COLO829 (cell line): ENCODE measurements at regions not wholly inside any gene's neighbourhood (a gene's known extent, or its start where the extent isn't known, plus 50 kb on each side); places are given as distances from the start of the nearest gene placed in this dataset.

Experiments used
- DNase-seq: peaks from one replicate; pipeline ENCODE4 v3.0.0; 2012; ENCODE audit warnings: low spot score

DNA sequence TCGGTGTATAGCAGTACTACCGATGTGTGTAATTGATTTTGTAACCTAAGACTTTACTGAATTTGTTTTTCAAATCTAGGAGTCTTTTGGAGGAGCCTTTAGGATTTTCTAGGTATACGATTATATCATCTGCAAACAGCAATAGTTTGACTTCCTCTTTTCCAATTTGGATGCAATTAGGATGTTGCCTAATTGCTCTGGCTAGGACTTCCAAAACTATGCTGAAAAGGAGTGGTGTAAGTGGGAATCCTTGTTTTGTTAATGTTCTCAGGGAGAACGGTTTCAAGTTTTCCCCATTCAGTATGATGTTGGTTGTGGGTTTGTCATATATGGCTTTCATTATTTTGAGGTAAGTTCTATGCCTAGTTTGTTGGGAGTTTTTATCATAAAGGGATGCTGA lies 171.6 kb upstream of the PDE3A start:
- no peak for DNase-seq

DNA sequence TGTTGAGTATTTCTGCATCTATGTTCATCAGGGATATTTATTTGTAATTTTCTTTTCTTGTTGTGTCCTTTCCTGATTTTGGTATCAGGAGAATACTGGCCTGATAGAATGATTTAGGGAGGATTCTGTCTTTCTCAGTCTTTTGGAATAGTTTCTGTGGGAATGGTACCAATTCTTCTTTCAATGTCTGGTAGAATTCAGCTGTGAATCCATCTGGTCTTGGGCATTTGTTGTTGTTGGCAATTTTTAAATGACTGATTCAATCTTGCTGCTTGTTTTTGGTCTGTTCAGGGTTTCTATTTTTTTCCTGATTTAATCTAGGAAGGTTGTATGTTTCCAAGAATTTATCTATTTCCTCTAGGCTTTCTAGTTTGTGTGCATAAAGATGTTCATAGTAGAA lies 170.9 kb upstream of the PDE3A start:
- DNase-seq: no peak

DNA sequence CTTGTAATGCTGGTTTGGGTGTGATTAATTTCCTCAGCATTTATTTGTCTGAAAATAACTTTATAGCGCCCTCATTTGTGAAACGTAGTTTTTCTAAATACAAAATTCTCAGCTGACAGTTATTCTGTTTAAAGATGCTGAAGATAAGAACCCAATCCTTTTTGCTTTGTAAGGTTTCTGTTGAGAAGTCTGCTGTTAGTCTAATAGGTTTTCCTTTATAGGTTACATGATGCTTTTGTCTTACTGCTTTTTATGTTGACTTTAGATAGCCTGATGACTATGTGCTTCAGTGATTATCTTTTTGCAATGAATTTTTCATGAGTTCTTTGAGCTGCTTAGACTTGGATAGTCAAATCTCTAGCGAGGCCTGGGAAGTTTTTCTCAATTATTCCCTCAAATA lies 168.6 kb upstream of the PDE3A start:
- no peak for DNase-seq

DNA sequence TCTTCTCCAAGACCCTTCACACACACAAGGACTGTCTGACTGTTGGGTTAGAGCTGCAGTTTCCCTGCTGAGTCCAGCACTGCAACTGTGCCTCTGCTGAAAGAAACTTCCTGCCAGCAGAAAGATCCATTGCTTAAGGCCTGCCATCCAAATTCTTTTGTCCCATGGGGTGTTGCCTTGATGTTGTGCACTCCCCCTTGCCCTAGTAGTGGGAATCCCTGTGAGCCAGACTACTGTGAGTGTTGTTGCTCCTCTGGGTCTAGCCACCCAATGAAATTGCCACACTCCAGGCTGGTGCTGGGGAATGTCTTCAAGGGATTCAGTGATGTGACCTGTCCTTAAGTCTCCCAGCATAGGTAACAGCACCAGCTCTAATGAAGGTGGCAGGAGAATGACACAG lies 166.6 kb upstream of the PDE3A start:
- no peak for DNase-seq

DNA sequence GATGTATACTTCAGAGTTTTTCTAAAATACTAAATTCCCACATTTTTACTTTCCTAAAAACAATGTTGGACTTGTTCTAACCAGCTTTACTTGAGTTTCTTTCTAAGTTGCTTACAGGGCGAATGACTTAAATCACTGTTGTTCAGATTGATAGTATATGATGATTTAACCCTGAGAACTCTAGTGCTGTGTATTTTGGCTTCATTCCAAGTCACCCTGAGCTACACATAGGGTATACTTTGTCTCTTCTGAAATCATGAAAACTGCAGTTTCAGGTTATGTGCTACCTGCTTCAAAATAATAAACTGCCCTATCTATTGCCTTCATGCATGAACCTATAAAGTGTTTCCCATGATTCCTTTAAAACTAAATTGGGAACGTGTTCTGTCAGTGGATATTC lies 162.5 kb upstream of the PDE3A start:
- no peak for DNase-seq

DNA sequence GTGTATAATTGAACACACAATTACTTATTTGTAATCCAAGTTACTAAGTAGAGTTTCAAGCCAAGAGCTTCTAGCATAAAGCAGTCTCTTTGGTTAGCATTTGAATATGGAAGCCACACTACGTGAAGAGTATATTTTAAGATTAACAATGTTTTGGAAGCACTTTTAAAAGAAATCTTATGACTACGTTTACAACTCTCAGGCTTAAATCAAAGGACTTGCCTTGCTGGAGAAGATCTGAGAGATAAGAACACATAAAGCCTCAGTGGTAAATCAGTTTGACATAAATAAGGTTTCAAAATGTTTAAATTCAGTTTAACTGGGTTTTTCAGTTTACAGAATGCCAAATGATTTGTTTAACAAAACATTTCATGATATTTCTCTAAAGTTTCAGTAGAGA lies 161.9 kb upstream of the PDE3A start:
- no peak for DNase-seq

DNA sequence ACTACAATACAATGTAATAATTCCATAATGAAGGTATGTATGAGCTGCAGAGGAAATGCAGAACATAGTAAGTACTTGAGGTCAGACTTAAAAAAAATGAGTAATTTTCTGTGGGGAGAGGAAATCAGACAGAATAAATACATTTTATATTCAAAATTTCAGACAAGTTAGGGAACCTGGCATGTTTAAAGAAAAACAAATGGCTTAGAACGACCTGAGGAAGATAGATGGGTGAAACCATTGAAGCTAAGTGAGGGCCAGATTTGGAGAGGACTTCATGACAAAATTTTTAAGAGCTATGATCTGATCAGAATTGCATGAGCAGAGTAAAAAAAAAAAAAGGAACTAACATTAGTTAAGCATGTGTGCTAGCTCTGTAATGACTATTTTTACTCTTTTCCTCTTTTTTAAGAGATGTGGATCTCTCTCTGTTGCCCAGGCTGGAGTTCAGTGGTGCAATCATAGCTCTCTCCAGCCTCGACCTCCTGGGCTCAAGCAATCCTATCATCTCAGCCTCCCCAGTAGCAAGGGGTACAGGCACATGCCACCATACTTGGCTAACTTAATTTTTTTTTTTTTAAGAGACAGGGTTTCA lies 157.6 kb upstream of the PDE3A start:
- no peak for DNase-seq

DNA sequence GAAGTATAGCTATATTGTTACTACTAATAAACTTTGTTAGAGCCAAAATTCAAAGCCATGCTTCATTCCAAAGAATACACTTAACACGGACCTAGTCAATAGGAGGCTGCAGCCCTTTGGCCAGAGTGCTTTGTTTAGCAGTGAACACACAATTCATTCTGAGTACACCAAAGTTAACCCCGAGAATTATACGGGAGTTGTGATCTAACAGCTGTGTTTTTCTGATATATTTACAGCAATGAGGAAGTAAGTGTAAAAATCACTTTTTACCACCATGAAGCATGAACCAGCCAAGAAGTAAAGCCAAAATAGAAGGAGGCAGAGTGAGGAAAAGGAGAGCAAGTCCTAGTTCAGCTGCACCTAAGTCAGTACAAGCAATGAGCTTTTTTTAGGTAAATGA lies 156.8 kb upstream of the PDE3A start:
- DNase-seq: no peak

DNA sequence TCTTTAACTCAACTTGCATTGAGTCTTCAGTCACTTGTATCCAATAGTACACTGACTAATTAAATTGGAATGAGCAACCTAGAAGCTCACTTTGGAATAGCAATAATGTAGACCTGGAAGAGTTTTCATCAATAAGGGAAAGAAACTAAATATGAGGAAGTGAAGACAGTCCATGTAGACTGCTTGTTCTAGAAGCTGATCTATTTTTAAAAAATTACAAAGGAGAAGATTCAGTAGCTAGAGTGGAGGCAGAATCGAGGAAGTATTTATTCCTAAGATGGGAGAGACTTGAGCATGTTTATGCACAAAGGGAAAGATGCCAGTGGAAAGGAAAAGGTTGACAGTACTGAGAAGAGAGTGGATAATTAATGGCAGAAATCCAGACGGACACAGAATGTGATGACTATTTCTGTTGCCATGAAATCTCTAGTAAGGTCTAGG lies 156.3 kb upstream of the PDE3A start:
- no peak for DNase-seq

DNA sequence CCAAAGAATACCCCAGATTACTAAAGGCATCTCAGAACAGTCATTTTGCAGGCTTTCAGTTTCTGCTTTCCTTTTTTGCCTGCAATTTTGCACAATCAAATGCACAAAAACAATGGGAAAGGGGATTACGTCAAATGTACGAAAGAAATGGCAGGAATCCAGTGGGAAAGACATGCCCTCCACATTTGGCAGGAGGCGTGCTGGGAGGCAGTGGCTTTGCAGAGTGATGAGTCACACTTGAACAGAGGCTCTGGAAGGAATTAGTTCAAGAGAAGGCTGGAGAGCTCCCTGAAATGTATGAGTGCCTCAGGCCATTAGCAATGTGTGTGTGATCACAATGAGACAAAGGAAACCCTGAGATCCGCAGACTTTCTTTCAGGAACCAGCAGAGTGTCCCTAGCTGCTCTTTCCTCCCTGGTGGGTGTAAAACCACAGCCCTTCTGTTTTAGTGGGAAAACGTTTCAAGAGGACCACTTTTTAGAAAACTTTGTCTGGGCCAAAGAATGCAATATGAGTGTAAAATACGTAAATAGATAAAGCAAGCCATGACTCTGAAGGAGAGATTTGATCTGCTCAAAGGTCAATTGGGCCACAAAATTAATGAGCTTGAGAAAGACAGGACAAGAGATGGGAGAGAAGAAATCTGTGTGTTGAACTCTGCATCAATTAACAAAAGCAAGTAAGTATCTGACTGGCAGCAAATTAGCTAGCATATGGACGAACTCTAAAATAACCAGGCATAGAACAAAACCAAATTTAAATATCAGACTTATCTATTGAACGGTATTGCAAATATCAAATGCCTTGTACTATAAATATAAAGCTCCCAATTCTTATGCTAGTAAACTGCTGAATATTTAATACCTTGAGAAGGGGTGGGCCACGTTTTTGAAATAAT lies 155.4 kb upstream of the PDE3A start:
- DNase-seq: peak; percentile 90

DNA sequence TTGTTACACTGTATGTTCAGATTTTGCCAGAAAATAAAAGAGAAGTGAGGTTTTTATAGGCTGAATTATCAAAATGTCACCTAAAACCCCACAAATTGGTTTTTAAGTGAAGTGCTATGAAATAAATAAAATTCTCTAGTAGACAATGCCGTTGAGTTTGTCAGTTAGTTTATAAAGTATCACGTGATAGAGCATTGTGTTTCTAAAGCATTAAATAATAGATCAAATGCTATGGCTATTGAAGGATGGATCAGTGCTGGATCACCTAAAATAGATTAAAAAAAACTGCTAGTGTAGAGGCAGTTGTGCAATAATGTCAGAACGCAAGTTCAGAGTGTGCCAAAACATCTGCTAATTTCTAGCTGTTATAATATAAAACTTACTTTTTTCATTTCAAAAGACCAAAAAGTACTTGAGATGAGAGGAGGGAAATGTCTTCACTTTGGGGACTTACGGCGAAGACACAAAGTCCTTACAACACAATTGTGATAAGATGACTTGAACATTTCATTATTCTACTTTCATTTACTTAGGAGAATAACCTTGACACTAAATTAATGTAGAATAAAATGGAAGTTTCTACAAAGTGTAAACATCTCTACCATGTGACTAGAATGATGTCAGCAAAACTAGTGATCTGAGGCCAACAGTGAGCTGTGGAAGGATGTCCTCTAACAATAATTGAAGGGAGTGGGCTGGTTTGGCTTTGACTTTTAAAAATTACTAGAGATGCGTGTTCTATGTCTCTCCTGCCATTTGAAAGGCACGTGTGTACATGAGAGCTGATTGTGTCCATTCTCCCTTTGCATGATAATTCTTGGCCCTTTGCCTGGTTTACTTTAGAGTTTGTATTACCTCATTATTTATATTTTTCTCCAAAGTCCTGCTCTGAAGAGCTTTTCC lies 154.4 kb upstream of the PDE3A start:
- no peak for DNase-seq

DNA sequence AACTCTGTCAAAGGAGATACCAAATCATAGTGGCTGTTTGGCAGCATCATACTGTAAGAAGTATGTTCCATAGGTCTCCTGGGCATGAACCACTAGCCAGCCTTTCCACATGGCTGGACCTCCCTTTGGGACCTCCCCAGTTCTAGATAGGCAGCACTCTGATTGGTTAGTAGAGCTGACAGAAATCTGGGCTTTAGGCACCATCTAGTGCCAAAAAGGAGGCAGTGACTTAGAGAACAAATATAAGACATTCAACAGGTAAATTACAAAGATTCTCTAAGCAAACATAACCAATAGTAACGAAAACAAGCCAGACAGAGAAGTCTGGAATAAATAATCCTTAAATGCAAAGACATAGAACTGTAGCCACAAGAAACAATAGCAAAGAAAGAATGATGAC lies 148.0 kb upstream of the PDE3A start:
- DNase-seq: peak; percentile 13

DNA sequence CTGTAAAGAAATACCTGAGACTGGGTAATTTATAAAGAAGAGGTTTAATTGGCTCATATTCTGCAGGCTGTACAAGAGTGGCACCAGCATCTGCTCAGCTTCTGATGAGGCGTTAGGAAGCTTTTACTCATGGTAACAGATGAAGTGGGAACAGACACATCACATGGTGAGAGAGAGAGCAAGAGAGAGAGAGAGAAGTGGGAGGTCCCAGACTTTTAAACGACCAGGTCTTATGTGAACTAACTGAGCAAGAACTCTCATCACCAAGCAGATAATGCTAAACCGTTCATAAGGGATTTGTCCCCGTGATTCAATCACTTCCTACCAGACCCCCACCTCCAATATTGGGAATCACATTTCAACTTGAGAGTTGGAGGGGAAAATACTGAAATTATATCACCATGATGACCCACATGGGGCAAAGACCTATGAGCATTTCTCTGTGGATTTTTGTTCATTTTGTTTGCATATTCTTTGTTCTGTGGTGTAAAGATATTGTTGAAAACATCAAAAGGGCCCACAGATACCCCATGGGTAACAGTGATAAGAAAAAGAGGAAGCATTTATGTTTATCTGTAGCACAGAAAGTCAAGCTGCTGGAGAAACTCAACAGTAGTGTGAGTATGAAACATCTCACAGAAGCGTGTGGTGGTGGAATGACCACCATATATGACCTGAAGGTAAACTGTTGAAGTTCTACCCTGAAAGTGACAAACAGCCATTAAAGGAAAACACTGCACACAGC lies 135.2 kb upstream of the PDE3A start:
- DNase-seq: no peak

DNA sequence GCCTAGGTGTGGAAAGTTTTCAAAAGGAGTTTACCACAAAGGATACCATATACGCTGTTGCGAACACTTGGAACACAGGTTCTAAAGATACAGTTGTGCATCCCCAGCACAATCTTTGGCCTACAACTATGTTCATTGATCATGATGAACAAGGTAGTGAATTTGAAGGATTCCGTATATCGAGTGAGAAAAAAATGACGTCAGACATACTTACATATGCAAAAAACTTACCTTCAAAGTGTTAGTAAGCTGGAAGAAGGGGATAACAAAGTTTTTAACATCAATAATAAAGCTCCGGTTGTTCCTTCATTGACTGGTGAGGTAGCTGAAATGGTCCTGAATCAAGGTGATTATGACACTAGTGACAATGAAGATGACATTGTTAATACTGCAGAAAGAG lies 133.9 kb upstream of the PDE3A start:
- no peak for DNase-seq

DNA sequence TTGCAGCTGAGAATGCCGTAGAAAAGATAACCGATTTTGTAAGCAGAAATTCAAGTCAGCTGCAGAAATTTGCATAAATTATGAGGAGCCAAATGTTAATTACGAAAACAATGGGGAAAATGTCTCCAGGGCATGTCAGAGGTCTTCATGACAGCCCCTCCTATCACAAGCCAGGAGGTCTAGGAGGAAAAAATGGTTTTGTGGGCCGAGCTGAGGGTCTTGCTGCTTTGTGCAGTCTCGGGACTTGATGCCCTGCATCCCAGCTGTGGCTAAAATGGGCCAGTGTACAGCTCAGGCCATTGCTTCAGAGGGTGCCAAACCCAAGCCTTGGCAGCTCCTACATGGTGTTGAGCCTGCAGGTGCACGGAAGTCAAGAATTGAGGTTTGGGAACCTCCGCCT lies 131.2 kb upstream of the PDE3A start:
- DNase-seq: no peak

DNA sequence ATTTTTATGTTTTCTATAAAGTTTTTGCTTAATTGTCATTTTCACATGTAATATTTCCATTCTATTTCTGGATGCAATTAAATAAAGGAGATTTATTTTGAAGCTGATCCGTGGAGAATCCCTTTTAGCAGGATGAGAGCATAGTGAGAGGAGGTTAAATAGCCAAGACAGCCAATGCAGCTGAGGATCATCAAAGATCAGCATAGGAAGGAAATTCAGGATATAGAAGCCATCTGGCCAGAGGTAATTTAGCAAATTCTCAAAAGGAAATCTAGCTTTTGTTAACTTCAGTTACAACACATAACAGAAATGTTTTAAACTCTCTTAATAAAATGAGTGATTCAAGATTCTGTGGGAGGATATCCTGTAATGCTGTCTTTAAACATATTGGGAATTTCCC lies 122.8 kb upstream of the PDE3A start:
- DNase-seq: no peak

DNA sequence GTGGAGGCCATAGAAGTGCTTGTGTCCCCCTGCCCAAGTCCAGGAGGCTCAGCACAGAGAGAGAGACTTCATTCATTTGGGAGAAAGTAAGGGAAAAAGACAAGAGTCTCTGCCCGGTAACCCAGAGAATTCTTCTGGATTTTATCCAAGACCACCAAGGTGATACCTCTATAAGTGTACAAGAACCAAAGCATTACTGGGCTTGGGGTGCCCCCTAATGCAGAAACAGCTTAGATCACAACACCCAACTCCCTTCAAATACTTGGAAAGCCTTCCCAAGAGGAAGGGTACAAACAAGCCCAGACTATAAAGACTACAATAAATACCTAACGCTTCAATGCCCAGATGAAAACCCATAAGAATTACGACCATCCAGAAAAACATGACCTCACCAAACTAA lies 119.7 kb upstream of the PDE3A start:
- DNase-seq: no peak

DNA sequence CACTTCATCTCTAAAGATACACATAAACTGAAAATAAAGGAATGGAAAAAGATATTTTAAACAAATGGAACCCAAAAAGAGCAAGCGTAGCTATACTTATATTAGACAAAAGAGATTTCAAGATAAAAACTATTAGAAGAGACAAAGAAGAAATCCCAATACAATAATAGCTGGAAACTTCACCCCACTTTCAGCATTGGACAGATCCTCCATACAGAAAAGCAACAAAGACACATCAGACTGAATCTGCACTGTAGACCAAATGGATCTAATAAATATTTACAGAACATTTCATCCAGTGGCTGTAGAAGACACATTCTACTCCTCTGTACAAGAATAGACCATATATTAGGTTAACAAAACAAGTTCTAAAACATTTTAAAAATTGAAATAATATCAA lies 117.6 kb upstream of the PDE3A start:
- no peak for DNase-seq

DNA sequence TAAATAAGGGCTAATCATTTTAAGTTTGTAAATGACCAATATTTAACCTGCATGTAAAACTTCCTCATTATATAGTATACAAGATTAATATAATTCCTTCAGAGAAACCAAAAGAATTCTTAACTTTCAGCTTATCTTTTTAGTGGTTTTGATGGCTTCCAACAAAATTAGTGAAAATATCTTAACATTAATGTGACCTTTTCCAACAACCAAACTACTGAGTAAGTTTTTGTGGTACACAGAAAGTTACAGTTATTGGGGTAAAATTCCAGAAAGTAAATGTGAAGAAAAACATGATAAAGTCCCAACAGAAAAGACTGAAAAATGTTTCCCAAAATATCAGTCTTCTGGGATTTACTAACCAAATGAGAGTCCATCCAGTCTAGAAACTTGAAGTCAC lies 111.0 kb upstream of the PDE3A start:
- DNase-seq: no peak

DNA sequence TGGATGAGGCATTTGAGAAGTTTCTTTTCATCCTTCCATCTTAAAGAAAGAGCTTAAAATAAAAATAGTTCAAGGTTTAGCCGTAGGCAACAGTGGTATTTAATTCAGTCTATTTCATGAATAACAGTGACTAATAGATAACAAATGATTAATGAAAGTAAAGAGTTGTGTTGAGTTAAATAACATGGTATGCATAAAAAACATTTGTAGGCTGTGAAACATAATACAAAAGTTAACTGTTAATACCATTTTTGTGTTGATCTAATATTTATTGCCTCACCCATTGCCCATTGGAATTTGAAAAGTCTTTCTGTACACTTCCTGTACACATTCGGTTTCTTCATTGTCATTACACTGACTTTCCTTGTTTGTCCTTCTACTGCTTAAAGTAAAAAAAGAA lies 108.6 kb upstream of the PDE3A start:
- no peak for DNase-seq

DNA sequence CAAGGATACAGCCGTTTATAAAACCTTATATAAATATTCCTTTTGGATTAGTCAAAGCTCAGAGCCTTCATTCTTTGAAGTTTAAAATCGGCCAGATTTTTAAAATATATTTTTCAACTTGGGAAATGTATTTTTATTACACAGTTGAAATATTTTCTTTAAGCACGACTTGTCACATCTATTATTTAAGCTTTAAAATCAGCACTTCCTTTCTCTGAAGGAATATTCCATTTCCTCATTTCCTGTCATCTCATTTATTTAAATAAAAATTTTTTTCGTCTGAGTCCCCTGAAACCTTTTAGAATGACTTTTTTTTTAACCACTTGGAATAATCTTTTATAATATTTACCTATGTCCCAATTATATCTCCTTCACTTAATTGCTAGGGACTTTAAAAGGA lies 107.5 kb upstream of the PDE3A start:
- DNase-seq: no peak

DNA sequence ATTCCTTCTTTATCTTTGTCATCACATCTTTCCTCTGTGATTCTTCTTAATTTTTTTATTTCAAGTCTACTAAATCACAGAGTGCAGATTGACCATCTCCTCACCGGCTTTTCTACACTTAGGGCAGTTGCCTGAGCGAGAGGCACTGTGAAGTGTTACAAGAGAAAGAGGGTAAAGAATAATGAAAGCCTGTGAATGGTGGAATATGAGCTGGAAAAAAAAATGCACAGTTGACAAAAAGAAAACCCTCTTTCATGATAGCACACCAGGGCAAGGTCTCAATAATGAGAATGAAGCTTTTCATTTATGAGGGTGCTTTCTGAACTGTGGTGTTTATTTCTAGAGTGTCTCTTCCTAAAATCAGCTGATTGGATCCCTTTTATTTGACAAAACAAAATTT lies 106.2 kb upstream of the PDE3A start:
- no peak for DNase-seq
